Endothelial cell of umbilical vein (primary cell): ENCODE measurements at regions not wholly inside any gene's neighbourhood (a gene's known extent, or its start where the extent isn't known, plus 50 kb on each side); places are given as distances from the start of the nearest gene placed in this dataset.

Source experiments
- CTCF ChIP-seq, 2 donors: IDR thresholded peaks; 1 replicate in 1 of 2; 2 replicates in 1 of 2; pipeline ENCODE4 v1.5.1; 2011; ENCODE audit warnings: low read length in 2 of 2, mild to moderate bottlenecking in 2 of 2, moderate library complexity in 2 of 2, control low read depth in 1 of 2, inconsistent platforms in 1 of 2, low read depth in 1 of 2; ENCODE audit not compliant: insufficient read depth in 1 of 2; ENCODE audit errors: extremely low read depth in 1 of 2
- EZH2 ChIP-seq: IDR thresholded peaks from 2 replicates; pipeline ENCODE4 v1.6.1; 2012; ENCODE audit warnings: borderline replicate concordance, low read depth, mild to moderate bottlenecking, moderate library complexity, low read length, inconsistent platforms; ENCODE audit not compliant: severe bottlenecking
- GATA2 ChIP-seq: IDR thresholded peaks from 2 replicates; pipeline ENCODE4 v1.7.0; 2011; ENCODE audit warnings: low read depth, mild to moderate bottlenecking, moderate library complexity, mixed read lengths, low read length; ENCODE audit not compliant: insufficient read length, insufficient read depth
- MAX ChIP-seq: IDR thresholded peaks from 2 replicates; pipeline ENCODE4 v1.6.1; 2011; ENCODE audit not compliant: insufficient read depth, insufficient read length

- no peak for TF ChIP-seq CTCF (IDR thresholded peaks at IDR 0.05; ENCODE audit: extremely low read depth in 1 of 2, insufficient read depth in 1 of 2, low read depth in 1 of 2, low read length in 2 of 2)
- no peak for TF ChIP-seq EZH2
- TF ChIP-seq MAX = no peak
- TF ChIP-seq GATA2 = no peak
Measured at GRCh38 chr4:63458010-63458409, 951.2 kb downstream of the TECRL start.
